ENCODE measurements at regions not wholly inside any gene's neighbourhood (a gene's known extent, or its start where the extent isn't known, plus 50 kb on each side); places are given as distances from the start of the nearest gene placed in this dataset.

- DNase-seq = no peak
Measured at GRCh38 chr12:76611533-76611932, 52.0 kb upstream of the OSBPL8 start.

GRCh38 chr12:76614364-76614763 lies 54.8 kb upstream of the OSBPL8 start:
- no peak for DNase-seq

GRCh38 chr12:76618031-76618430 lies 58.5 kb upstream of the OSBPL8 start:
- no peak for DNase-seq

- DNase-seq = peak; percentile 74
Measured at GRCh38 chr12:76621582-76622024, 62.0 kb upstream of the OSBPL8 start.

GRCh38 chr12:76622351-76622750 lies 62.8 kb upstream of the OSBPL8 start:
- DNase-seq = no peak

- no peak for DNase-seq
Measured at GRCh38 chr12:76622915-76623314, 63.3 kb upstream of the OSBPL8 start.

- no peak for DNase-seq
Measured at GRCh38 chr12:76623931-76624330, 64.4 kb upstream of the OSBPL8 start.

- DNase-seq = no peak
Measured at GRCh38 chr12:76627346-76628135, 68.0 kb upstream of the OSBPL8 start.

- no peak for DNase-seq
Measured at GRCh38 chr12:76628745-76629144, 69.2 kb upstream of the OSBPL8 start.

- no peak for DNase-seq
Measured at GRCh38 chr12:76631741-76632140, 72.2 kb upstream of the OSBPL8 start.

GRCh38 chr12:76633415-76633814 lies 73.8 kb upstream of the OSBPL8 start:
- DNase-seq = no peak

- no peak for DNase-seq
Measured at GRCh38 chr12:76634133-76634532, 74.6 kb upstream of the OSBPL8 start.

GRCh38 chr12:76636121-76636692 lies 76.6 kb upstream of the OSBPL8 start:
- no peak for DNase-seq

GRCh38 chr12:76637807-76638206 lies 78.2 kb upstream of the OSBPL8 start:
- DNase-seq = no peak

- no peak for DNase-seq
Measured at GRCh38 chr12:76639646-76640045, 80.1 kb upstream of the OSBPL8 start.

- DNase-seq = no peak
Measured at GRCh38 chr12:76641073-76641472, 81.5 kb upstream of the OSBPL8 start.

GRCh38 chr12:76641961-76642360 lies 82.4 kb upstream of the OSBPL8 start:
- no peak for DNase-seq

GRCh38 chr12:76643438-76643837 lies 83.9 kb upstream of the OSBPL8 start:
- no peak for DNase-seq

- no peak for DNase-seq
Measured at GRCh38 chr12:76644950-76645349, 85.4 kb upstream of the OSBPL8 start.

GRCh38 chr12:76645934-76646333 lies 86.4 kb upstream of the OSBPL8 start:
- DNase-seq = no peak

- DNase-seq = no peak
Measured at GRCh38 chr12:76646366-76646765, 86.8 kb upstream of the OSBPL8 start.

GRCh38 chr12:76649099-76649498 lies 89.5 kb upstream of the OSBPL8 start:
- DNase-seq = no peak

GRCh38 chr12:76652402-76652801 lies 92.8 kb upstream of the OSBPL8 start:
- no peak for DNase-seq

- no peak for DNase-seq
Measured at GRCh38 chr12:76653342-76653741, 93.8 kb upstream of the OSBPL8 start.

- no peak for DNase-seq
Measured at GRCh38 chr12:76664731-76665130, 99.2 kb upstream of the ZDHHC17 start.

Measured in CD4-positive, alpha-beta T cell treated with Interleukin-21 for 1 hour (primary cell).